ENCODE measurements at regions not wholly inside any gene's neighbourhood (a gene's known extent, or its start where the extent isn't known, plus 50 kb on each side); places are given as distances from the start of the nearest gene placed in this dataset.

DNA sequence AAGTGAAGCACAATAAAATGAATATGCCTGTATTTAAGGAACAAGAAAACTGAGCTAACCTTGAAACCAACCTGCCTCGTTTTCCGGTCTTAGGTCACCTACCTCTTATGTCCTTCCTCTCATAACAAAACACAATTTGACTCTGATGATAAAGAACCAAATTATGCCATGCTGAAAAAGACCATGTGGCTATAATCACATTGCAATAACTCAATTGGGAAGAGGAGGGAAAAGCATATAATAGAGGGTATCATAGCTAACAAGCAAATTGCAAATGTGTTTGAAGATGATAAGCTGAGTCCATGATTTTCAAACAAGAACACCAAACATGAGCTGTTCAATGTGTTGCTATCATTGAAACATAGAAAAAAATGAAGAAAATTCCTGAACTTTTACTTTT lies 260.8 kb downstream of the PLK2 start:
- TF ChIP-seq CTCF (conservative IDR thresholded peaks at IDR 0.05; ENCODE audit: low read depth, low read length) (no peak), EZH2 (IDR thresholded peaks at IDR 0.05; ENCODE audit: borderline replicate concordance, low read depth, low read length, poor library complexity, severe bottlenecking) (no peak)
